HG02642 (cell line): ENCODE measurements at regions not wholly inside any gene's neighbourhood (a gene's known extent, or its start where the extent isn't known, plus 50 kb on each side); places are given as distances from the start of the nearest gene placed in this dataset.
"Not testable (repeated sequence)": the region's sequence is repeated elsewhere in the genome, so short reads cannot be mapped to it uniquely, and the experiment has no call there.

ENCODE experiments used
- ATAC-seq: cut with Tn5 transposase; IDR thresholded peaks from one replicate; pipeline ENCODE4 v1.9.1; 2021; ENCODE audit warnings: mild to moderate bottlenecking; ENCODE audit not compliant: unreplicated experiment, poor library complexity

DNA sequence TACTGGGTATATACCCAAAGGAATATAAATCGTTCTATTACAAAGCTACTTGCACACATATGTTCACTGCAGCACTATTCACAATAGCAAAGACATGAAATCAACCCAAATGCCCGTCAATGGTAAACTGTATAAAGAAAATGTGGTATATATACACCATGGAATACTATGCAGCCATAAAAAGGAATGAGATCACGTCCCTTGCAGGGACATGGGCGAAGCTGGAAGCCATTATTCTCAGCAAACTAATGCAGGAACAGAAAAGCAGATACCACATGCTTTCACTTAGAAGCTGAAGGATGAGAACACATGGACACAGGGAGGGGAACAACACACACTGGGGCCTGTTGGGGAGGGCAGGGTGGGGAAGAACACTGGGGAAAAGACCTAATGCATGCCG lies 1740.0 kb upstream of the RAG2 start:
- not testable (repeated sequence) for ATAC-seq

DNA sequence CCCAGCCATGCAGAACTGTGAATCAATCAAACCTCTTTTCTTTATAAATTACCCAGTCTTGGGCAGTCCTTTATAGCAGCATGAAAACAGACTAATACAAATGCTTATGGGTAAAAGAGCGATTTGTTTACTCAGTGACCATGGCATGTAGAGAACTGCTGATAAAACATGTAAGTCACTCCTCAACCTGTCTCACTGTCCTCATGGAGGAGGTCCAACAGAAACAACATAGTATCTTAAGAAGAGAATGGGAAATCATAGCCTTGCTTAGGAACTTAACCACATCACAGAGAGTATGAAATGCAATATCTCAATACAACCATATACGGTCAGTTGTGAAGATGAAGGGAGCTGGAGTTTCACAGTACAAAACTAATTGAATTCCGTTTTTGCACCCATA lies 1734.0 kb upstream of the RAG2 start:
- no peak for ATAC-seq

DNA sequence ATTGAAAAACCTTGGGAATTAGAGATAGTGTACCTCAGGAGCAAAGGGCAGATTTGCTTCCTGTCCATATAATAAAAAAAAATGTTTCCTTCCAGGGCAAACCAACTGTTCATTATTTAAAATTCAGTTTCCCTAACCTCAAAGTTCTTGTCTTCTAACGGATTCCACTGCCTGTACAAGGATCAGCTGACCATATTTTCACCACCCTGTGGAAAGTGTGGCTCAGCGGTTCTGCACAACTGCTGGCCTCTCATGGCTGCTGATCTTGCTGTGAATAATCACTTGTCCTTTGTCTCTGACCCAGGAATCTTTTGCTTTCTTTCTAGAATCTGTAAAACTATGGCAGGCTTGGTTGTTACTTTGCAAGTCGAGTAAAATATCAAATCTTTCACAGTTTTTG lies 1732.5 kb upstream of the RAG2 start:
- ATAC-seq: no peak

DNA sequence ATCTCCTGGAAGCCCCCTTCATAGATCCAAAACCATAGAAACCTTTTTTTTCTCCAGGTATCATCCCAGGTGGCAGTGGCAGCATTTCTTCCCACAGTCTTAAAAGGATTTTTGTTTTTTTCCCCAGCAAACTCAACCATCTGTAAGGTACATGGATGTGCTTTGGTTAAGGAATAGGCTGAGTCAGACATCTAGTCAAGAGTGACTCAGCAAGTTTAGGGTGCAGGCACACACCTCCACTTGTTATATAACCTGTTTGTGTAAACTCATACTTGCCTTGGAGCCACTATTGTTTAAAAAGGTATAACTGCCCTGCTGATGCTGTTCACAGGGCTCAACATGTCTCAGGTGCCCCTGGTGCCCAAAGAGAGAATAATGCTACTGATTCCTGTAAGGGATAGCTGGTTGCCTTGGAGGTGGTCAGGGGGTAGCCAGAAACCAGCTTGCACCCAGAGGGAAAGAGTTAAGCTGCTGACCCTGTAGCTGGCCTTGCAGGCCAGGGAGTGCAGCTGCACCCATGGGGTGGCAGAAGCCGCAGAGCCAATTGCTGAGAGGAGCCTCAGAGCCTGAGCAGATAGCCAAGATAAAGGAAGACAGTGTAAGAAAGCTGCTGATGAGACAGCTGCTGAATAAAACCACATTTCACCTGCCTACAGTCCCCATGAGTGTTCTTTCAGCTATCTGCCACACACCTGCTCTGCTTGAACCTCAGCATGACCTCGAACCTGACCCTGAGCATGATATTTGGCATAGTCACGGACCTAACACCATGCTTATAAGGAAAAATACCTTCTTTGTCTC lies 1726.1 kb upstream of the RAG2 start:
- no peak for ATAC-seq

DNA sequence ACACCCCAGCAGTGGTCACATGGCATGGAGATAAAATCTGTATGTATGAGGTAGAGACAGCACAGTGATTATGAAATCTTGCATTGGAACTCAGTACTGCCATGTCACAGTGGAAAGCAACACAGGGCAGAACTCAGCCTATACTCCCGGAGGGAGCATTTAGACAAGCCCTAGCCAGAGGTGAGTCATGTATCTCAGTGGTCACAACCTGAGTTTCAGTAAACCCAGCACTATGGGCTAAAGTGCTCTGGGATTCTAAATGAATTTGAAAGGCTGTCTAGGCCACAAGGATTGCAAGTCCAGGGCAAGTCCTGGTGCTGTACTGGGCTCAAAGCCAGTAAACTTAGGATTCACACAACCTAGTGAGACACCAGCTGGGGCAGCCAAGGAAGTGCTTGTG lies 1717.1 kb upstream of the RAG2 start:
- ATAC-seq: no peak

DNA sequence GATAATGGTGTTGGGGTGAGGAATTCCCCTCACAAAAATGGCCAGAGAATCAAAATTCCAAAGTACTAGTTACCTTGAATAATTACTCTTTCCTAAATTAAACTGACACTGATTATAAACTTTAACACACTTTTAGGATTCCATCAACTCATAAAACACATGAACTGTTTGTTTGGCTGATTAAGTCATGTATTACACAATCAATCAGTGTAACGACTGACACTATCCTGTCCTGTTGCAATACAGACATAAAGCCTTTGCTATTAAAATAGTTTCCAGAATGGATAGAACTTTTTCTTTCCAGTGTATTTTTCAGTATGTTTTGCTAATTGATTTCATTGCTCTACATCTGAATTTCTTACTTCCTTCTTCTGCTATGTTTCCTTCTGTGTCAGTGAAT lies 1709.4 kb upstream of the RAG2 start:
- no peak for ATAC-seq

DNA sequence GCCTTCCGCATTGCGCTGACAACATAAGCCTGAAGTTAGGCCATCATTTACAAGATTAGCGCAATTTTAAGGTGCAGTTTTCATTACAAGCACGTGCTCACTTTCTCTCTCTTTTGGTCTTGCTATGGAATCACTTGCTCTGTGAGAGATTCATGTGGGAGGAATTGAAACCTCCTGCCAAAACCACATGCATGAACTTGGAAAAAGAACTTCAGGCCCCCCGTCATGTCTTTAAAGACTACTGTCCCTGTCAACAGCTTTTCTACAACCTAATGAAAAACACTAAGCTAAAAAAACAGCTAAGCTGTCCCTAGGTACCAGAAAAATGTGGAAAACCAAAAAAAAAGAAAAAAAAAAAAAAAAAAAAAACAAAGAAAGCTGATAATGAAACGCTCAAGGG lies 1707.6 kb upstream of the RAG2 start:
- ATAC-seq: no peak

DNA sequence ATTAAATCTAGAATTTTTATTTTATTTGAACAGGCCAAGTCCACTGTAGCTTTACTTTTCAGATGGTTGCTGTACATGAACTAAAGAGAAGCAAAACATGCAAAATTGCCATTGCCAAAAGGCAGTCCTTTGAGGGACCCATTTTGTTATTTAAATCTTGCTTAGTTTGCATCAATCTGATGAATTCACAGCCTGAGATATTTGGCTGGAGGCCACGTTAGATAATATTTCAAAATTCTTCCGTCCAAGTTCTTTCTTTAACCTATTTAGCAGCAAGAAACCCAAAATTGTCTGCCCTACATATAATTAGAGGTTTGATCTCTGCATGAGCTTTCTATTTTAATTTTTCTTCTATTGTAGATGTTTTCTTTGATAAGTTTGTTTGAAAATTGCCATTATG lies 1706.9 kb upstream of the RAG2 start:
- no peak for ATAC-seq

DNA sequence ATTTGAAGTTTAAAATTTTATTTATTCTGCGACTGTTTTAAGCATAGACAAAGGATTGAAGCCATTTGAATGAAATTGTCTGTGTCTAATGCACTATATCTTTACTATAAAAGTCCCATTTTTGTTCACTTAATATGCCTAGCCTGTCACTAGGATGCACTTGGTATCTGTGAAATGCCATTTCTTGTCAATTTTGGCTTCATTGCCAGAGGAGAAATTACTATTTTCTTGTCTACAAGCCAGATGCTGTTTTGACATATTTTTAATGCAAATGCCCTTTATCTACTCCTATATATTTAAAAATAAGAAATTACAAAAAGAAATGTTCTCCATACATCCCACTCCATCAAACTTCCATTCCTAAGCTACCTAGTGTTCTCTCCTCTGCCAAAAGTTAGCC lies 1704.5 kb upstream of the RAG2 start:
- no peak for ATAC-seq

DNA sequence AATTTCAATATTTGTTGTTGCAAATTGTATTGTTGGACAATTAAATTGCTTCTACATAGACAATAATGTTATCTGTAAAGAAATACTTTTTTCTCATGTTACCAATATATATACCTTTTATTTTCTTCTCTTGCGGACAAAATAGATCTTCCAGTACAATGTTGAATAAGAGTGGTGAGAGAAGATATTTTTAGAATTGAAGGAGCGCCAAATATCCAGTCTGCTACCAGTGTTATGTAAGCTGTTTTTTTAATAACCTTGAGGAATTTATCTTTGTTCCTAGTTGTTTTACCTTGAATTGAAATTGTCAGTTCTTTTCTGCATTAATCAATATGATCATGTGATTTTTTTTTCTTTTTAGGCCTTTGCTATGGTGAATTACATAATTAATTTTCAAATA lies 1702.5 kb upstream of the RAG2 start:
- ATAC-seq: no peak

DNA sequence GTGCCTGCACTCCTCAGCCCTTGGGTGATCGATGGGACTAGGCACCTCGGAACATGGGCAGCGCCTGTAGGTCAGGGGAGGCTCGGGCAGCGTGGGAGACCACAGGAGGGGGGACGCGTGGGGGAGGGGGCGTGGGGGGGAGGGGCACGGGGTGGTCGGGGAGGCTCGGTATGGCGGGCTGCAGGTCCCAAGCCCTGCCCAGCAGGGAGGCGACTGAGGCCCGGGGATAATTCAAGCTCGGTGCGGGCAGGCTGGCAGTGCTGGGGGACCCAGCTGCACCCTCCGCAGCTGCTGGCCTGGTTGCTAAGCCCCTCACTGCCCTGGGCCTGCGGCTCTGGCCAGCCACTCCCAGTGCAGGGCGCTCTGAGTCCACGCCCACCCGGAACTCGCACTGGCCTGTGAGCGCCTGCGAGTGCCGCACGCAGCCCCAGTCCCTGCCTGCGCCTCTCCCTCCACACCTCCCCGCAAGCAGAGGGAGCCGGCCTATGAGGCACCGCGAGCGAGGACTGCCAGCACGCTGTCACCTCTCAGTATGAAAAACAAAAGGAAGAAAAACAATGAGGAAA lies 1698.3 kb upstream of the RAG2 start:
- ATAC-seq: no peak

DNA sequence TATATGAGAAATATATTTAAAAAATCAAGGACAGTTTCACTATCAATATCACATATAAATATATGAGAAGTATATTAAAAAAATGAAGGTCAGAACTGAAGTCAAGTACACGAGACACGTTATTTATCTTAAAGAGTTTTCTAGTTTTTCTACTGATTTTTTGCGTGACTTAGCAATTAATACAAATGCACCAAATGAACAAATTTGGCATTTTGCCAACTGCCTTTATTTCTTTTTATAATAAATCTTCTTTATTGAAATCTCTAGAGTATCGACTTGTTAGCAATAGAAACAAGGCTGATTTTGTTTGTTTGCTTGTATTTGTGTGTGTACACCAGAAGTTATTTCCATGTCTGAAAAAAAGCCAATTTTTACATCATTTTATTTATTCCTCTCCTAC lies 1684.7 kb upstream of the RAG2 start:
- ATAC-seq: no peak

DNA sequence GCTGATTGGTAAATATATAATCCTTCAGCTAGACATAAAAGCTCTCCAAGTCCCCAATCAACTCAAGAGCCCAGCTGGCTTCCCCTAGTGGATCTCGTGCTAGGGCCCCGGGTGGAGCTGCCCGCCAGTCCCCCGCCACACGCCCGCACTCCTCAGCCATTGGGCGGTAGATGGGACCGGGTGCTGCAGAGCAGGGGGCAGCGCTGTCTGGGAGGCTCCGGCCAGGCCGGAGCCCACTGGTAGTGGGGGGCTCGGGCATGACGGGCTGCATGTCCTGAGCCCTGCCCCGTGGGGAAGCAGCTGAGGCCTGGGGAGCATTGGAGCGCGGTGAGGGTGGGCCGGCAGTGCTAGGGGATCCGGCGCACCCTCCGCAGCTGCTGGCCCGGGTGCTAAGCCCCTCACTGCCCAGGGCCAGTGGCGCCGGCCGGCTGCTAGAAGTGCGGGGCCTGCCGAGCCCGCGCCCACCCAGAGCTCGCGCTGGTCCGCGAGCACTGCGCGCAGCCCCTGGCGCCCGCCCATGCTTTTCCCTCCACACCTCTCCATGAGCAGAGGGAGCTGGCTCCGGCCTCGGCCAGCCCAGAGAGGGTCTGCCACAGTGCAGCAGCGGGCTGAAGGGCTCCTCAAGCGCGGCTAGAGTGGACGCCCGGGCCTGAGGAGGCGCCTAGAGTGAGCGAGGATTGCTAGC lies 1680.6 kb upstream of the RAG2 start:
- ATAC-seq: no peak

DNA sequence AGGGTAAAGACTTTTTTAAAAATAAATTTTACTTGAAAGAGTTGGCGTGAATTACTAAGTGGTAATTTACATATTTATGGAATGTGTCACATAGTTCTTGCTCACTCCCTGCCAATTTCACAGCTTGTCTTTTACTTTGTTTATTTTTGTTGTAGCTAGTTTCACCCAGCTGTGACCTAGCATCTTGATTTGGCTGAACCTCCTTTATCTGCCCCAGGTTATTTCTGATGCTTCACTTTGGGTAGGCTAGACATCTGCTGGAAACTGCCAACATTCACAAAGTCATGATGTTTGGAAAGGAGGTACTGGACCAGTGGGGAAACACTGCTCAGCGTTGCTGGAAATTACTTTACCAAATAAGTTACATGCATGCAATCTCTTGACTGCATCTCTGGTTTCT lies 1676.0 kb upstream of the RAG2 start:
- ATAC-seq: no peak

DNA sequence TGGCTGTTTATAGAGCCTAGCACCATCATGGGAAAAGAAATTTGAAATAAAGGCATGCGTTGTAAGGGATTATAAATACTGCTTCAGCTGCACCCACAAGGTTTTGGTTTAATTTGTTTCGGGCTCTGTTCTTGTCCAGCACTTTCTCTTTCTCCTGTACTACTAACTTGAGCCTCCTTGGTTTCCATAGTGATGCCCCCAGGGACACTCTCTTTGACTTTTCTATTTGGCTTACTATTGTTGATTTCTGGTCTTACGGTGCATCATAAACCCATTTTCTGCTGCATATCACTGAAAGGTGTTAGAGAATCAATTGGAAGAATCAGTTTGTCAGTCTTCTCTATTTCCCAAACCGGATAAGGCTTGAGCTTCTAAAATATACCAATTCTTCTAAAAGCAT lies 1674.3 kb upstream of the RAG2 start:
- no peak for ATAC-seq

DNA sequence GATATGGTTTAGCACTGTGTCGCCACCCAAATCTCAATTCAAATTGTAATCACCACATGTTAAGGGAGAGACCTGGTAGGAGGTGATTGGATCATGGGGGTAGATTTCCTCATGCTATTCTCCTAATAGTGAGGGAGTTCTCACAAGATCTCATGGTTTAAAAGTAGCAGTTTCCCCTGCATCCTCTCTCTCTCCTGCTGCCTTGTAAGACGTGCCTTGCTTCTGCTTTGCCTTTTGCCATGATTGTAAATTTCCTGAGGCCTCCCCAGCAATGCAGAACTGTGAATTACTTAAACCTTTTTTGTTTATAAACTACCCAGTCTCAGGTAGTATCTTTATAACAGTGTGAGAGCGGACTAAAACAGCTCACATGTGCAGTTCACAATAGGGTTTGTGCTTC lies 1668.7 kb upstream of the RAG2 start:
- no peak for ATAC-seq

DNA sequence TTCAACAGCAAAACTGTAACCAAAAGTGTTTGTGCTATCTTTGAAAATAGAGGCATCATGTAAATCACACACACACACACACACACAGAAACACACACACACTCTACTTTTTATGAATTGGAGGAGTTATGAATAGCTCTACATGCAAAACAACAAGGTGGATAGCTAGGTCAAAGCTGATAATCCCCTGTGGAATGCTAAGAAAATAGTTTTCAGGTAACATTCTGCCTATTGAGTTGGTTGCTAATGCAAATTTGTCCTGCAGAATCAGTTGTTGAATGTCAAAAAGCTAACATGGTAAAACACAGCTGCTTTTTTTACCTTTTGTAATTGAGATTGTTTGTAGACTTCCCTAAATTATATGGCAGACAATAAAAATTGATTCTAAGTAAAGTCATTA lies 1658.4 kb upstream of the RAG2 start:
- ATAC-seq: no peak

DNA sequence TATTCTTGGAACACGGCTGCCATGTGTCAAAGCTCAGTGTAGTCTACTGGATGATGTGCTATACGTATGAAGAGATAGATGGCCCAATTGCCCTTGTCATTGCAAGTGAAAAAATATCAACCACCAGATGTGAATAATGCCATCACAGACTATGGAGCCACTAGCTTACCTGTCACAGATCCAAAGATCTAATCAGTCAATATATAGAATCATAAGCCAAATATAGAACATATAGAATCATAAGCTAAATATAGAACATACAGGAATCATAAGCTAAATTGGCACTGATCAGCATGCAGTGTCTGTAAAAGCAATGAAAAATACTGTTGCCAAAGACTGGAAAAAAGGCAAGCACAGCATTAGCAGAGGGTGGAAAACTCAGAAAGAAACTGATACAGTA lies 1656.9 kb upstream of the RAG2 start:
- ATAC-seq: no peak

DNA sequence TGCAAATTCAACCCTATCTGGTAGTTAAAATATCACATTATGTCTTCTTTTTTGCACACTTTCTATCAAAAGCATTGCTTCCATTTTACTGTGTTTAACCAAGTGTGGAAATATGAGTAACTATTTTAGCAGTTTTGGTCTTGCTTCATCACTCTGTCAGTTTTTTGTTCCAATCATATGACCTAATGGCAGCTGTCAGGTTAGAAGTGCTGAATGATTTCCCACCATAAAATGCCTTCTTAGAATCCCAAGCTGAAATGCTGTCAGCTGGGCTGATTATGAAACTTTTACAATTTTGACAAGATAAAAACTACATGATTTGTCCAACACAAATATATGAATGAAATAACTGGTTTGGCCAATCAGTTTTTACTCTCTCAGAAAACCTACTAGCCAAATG lies 1654.6 kb upstream of the RAG2 start:
- no peak for ATAC-seq

DNA sequence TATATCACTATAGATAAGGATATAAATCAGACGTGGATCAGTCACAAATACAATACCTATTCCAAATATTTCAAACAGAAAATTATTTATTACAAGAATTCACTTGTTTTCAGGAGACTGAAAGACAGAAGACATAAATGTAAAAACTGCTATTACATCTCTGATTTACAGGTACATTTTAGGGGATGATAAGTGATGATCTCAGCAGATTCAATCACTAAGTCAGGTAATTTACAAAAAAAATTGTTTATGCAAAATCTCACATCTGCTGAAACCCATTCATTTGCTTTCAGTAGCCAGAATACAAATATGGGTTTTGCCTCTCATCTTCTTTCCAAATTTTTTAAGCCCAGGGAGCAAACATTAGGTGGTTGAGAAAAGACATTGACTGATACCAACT lies 1648.4 kb upstream of the RAG2 start:
- no peak for ATAC-seq

DNA sequence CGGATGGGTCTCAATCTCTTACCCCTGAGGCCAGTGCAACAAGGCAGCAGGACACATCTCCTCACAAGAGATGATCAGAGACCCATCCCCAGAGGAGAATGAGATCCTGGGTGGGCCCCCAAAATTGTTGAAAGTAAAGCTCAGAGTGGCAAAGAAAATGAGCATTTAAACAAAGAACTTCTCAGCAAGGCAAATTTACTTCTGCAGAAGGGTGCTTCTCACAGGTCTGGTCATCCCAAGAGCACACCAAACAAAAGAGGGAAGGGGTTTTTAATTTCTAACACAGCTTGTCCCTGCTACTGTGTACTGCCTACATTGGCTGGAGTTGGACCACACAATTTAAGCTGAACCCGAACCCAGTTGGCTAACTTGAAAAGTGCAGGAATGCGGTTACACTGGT lies 1628.6 kb upstream of the RAG2 start:
- no peak for ATAC-seq

DNA sequence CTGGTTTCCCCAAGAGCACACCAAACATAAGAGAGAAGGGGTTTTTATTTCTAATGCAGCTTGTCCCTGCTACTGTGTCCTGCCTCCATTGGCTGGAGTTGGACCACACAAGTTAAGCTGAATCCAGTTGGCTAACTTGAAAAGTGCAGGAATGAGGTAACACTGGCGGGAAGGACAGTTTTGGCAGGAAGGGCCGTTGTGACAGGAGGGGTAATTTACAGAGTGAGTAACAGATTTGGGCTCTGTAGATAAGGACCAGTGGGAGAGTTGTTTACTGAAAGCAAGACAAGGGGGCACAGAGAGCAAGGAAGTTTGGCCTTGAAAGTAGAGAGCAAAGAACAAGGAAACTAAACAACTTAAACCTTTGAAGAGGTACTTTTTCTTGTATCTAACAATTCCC lies 1623.3 kb upstream of the RAG2 start:
- no peak for ATAC-seq
